Fibroblast of the aortic adventitia (primary cell): ENCODE measurements at regions not wholly inside any gene's neighbourhood (a gene's known extent, or its start where the extent isn't known, plus 50 kb on each side); places are given as distances from the start of the nearest gene placed in this dataset.

Source experiments
- DNase-seq: peaks from one replicate; pipeline ENCODE4 v3.0.0-alpha.2; 2010; ENCODE audit warnings: low read depth
- H3K4me3 ChIP-seq: 2 replicates; pipeline ENCODE4 v1.5.1; 2011; ENCODE audit warnings: low read depth, mild to moderate bottlenecking, control low read depth, low read length, moderate library complexity
- CTCF ChIP-seq: IDR thresholded peaks from 2 replicates; pipeline ENCODE4 v1.5.1; 2011; ENCODE audit warnings: mild to moderate bottlenecking, low read length, control low read depth, inconsistent platforms; ENCODE audit not compliant: insufficient read depth

DNA sequence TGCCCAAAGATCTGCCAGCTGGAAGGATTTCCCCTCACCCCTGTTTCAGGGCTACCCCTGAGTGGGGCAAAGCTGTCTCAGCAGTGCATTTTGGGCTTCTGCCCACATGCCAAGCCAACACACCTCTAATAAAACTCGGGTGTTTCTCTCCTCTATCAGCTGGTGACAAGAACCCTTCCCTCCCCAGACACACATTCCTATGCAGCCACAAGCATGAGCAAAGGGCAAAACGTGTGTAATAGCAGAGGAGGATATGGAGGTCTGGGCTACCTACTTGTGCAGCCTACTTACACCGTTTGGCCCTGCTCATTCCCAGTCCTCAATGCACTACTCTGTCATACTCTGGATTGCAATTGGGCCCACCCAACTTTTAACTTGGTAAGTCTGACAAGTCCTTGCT, 101.3 kb downstream of the IYD start:
- no peak for DNase-seq
- no peak for TF ChIP-seq CTCF
- no peak overlapping the region for H3K4me3 ChIP-seq

GRCh38 chr6:150470960-150471665, 102.3 kb downstream of the IYD start:
- H3K4me3 ChIP-seq, result no peak overlapping the region
- DNase-seq, result no peak
- no peak for TF ChIP-seq CTCF

GRCh38 chr6:150478656-150479545, 110.1 kb downstream of the IYD start:
- no peak for DNase-seq
- no peak for TF ChIP-seq CTCF

DNA sequence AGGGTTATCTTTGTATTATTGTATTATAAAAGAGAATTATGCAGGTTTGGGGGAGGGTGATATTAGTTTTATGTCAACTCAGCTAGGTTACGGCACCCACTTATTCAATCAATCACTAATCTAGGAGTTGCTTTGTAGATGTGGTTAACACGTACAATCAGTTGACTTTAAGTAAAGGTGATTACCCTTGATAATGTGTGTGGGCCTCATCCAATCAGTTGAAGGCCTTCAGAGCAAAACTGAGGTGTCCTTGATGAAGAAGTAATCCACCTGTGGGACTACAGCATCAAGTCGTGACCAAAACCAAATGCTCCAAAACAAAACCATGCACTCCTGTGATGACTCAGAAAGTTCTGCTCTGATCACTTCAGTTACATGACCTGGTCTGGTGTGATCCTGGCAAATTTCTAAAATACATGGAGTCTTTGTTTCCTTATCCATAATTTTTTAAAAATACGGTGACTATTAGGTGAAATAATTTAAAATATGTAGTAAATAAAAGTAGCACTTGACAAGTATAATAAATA, 114.1 kb downstream of the IYD start:
- H3K4me3 ChIP-seq, result no peak overlapping the region
- TF ChIP-seq CTCF, result no peak
- DNase-seq, result no peak

More at GRCh38 chr6:150478656-150479545, 110.1 kb downstream of the IYD start:
- H3K4me3 ChIP-seq, result no peak overlapping the region

GRCh38 chr6:150485161-150485958, 114.3 kb upstream of the PLEKHG1 start:
- DNase-seq, result no peak
- no peak for TF ChIP-seq CTCF
- no peak overlapping the region for H3K4me3 ChIP-seq

DNA sequence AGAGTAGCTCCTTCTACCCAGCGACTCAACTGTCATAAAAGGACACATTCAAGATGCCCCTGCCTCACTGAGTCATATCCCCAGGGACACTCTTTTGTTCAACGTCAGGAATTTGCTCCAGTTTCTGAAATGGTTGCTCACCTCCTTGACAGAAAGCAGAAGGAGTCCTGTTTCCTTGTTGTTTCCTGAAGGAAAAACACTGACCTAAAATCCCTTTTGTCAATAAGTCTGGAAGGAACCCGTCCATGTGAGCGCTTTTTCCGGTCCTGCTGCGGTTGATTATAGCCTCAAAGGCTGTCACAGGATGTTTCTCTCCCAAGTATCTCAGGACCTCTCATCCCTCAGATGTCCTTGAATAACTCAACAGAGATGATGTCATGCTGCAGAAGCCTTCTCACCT, 113.6 kb upstream of the PLEKHG1 start:
- H3K4me3 ChIP-seq, result no peak overlapping the region
- no peak for TF ChIP-seq CTCF
- peak; percentile 61 for DNase-seq
